ENCODE measurements at regions not wholly inside any gene's neighbourhood (a gene's known extent, or its start where the extent isn't known, plus 50 kb on each side); places are given as distances from the start of the nearest gene placed in this dataset.
A peak's percentile ranks its signal among the peaks of the same experiment; 100 is the strongest.
"Not testable (repeated sequence)": the region's sequence is repeated elsewhere in the genome, so short reads cannot be mapped to it uniquely, and the experiment has no call there.

DNA sequence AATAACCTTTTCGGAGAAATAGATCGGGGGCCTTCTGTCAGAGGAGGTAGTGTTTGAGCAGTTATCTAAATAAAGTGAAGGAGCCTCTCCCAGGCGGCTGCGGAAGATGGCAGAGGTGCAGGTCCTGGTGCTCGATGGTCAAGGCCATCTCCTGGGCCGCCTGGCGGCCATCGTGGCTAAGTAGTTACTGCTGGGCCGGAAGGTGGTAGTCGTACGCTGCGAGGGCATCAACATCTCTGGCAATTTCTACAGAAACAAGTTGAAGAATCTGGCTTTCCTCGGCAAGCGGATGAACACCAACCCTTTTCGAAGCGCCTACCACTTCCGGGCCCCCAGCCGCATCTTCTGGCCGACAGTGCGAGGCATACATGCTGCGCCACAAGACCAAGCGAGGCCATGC lies 186.1 kb downstream of the KTN1 start:
- no peak for DNase-seq (ENCODE audit: low read depth in 4 of 4, low spot score in 2 of 4)

DNA sequence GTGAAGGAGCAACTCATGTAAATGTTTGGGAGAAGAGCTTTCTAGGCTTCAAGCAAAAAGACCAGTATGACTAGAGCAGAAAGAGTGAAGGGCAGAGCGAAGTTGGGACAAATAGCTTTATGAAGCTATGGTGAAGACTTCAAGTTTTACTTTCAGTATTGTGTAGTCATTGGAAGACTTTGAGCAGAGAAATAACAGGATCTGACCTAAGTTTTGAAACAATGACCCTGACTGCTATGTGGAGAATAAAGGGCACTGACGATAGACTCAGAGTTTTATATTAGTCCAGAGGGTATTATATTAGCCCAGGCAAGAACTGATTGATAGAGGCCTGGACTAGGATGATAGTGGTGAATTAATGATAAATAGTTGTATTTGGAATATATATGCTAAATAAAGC lies 187.3 kb downstream of the KTN1 start:
- no peak for DNase-seq (ENCODE audit: low read depth in 4 of 4, low spot score in 2 of 4)

DNA sequence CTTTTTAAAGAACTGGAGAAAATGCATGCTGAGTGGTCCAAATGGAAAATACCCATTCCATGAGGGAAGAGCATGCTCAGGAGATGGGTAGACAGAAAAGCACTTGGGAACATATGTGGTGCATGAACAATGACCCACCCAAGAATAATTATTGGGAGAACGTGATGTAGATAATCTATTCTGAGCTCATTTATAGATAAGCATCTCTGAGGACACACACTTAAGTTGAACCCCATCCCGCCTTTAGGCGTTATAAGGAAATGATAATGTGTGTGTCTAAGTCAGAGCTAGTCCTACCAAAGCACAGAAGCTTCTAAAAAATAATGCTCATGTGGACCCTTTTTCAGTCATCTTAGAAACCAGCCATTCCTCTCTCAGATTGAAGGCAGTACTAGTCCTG lies 189.9 kb downstream of the KTN1 start:
- no peak for DNase-seq (ENCODE audit: low read depth in 4 of 4, low spot score in 2 of 4)

DNA sequence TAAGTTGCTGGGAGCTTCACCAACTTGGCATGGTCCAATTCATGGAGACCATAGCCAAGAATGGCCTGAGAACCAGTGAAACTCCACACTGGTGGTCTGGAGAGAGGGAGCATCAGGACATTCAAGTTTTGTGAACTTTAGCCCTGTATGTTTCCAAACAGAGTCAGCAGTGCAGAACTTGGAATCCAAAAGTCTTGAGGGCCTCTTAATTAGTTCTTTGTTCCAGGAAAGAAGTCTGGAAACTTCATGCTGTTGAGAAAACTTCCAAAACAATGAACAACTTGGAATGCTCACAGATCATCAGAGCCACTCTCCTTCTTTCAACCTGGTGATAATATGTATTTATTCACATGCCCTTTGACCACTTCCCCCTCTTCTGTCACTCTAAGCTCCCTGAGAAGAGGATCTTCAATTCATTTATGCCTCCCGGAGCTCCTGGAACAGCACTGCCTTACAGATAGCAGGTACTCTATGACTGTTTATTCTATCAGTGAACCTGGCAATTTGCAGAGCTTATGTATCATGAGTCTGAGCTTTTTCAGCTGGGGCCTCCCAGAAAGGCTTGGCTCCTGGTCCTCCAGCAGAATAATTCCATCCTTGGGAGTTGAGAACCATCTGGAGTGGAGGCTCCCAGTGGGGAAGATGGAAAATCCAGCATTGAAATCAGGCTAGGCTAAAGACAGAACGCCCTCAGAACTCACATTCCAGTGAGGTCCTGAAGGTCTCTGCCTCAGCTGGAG lies 191.4 kb downstream of the KTN1 start:
- no peak for DNase-seq (ENCODE audit: low read depth in 4 of 4, low spot score in 2 of 4)

DNA sequence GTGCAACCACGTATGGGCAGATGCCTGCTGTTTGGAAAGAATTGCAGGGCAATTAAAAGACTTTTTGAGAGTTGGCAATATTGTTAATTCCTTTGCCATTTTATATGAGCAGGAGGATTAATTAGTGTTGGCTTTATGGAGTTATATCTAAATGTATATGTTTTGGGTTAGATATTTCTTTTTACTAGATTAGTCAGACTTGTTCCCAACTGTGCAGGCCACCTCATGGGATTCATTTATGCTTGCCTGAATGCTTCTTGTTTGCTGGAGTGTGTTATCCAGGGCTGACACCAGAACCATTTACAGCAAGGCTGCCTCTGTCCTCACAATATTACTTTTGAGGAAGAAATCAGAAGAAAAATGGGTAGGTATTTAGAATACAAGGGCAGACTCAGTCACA lies 192.5 kb downstream of the KTN1 start:
- DNase-seq (ENCODE audit: low read depth in 4 of 4, low spot score in 2 of 4) = no peak

DNA sequence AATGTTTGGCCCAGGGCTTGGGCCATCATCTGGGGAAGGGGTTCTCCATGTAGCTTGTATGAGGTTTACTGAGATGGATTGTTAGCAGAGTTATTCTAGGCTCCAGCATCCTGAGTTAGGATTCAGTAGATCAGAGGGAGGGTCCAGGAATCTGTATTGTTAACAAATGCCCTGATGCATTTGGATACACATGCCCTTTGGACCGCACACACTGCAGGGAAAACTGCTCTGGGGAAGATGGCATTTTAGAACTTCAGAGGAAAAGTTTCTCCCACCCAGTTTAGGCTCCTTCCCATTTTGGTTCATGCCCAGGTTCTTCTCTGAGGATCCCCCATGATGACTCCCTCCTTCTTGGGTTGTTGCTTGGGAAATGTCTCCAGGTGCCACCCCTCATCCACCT lies 193.3 kb downstream of the KTN1 start:
- DNase-seq (ENCODE audit: low read depth in 4 of 4, low spot score in 2 of 4) = no peak

DNA sequence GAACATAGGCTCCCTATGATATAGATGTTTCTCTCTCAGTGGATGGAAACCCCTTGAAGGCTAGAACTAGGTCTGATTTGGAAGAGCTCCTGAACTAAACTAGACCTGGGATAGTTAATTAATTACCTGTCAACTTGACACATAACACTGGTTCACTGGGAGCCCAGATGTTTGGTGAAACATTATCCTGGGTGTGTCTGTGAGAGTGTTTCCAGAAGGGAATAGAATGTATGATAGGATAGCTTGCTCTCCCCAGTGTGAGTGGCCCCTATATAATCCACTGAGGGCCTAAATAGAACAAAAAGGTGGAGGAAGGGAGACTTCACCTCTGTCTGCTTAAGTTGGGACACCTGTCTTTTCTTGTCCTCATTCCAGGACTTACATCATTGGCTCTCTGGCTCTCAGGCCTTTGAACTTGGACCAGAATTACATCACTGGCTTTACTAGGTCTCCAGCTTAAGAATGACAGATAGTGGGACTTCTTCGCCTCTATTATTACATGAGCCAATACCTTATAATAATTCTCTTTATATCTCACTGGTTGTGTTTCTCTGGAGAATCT lies 194.1 kb downstream of the KTN1 start:
- no peak for DNase-seq (ENCODE audit: low read depth in 4 of 4, low spot score in 2 of 4)

DNA sequence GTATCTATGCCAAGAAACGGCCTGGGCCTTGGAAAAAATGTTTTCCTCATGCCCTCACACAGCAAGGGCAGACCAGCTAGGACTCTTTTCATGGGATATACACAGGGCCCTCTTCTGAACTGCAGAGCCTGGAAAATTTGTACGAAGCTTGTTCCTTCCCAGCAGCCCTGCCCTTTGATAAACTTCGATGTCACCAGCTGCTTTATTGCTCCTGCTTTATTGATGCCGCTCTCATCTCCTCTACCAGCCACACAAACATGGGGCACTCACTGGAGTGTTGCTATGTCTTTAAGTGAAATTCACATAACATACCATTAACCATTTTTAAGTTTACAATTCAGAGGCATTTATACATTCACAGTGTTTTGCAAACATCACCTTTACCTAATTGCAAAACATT lies 197.9 kb downstream of the KTN1 start:
- DNase-seq (ENCODE audit: low read depth in 4 of 4, low spot score in 2 of 4) = no peak

DNA sequence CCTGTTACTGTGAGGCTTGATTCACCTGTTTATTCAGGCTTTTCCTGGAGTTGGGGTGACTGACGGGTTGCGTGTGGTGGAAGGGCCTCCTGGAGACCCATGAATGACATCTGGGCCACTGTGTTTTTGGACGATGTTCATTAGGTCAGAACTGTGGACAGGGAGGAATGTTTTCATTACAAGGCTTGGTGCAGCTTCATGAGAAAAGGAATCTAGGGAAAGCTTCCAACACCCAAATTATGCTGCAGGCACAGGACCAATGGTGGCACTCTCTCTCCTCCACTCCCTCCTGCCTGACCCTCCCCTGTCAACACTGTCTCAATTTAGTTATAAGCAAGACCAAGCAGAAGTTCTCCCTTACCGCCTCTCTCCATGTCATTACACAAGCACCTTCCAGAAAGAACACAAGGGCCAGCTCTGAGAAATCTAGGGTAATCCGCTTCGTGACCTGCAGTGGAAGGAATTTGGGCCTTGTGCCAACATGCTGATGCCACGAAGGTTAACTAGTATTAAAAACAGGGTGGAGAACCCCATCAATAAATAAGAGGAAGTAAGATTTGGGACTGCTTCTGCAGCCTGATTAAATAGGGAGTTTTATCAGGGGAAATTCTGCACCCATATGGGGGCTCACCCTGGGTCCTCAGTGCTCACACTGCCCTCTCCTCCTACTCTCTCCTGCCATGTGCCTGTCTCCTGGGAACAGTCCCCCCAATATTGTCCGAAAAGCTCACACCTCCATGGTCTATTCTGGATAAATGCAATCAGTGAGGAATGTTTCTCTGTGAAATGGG lies 200.3 kb downstream of the KTN1 start:
- DNase-seq (ENCODE audit: low read depth in 4 of 4, low spot score in 2 of 4) = peak in 1 of 4 donors; percentile 25

DNA sequence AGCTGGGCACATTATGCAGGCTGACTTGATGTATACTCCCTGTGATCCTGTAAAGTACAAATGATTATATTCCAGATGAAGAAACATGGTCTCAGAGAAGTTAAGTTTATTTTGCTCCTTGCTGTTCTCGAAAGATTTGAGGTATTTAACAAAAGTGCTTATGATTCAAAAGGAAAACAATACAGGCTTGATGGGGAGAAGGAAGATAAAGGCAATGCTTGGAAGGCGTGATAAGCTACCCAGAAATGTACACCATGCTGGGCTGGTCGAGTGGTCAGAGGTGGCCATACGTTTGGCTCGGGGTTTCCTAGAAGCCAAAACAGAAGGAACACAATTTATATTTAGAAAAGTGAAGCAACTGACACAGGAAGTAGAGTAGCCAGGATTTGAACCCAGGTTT lies 201.0 kb downstream of the KTN1 start:
- DNase-seq (ENCODE audit: low read depth in 4 of 4, low spot score in 2 of 4) = no peak

DNA sequence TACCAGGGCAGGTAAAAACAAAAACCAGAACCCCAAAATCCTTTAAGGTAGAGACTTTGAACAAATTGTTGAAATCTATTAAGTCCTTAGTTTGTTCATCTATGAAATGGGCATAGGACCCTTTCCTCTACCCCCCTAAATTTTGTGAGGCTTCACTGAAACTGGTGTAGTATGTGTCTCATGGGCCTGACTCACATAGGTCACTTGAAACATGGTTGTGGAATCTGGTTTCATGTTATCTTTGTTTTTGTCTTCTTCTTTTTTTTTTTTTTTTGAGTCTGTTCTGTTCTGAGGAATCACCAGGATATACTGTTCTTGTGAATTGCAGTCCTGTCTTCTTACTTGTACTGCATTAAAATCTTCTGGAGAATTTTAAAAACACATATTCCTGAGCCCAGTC lies 202.2 kb downstream of the KTN1 start:
- no peak for DNase-seq (ENCODE audit: low read depth in 4 of 4, low spot score in 2 of 4)

DNA sequence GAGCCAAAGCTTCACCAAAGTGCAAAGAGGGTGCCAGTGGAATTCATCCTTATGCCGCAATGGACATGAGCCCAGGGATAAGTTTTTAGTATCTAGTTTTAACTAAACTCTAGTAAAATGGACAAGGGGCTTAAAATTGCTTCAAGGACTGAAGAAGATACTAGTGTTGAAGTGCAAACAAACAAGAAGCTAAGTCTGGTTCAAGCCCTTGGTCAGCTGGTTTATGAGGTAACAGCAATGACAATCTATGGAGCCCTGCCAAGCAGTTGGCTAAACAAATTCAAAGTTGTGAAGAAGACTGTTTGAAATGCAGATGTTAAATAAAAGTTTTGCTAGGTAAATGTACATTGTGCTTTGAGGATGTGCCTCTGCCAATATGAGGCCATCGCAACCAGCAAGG lies 209.4 kb downstream of the KTN1 start:
- DNase-seq (ENCODE audit: low read depth in 4 of 4, low spot score in 2 of 4) = no peak

DNA sequence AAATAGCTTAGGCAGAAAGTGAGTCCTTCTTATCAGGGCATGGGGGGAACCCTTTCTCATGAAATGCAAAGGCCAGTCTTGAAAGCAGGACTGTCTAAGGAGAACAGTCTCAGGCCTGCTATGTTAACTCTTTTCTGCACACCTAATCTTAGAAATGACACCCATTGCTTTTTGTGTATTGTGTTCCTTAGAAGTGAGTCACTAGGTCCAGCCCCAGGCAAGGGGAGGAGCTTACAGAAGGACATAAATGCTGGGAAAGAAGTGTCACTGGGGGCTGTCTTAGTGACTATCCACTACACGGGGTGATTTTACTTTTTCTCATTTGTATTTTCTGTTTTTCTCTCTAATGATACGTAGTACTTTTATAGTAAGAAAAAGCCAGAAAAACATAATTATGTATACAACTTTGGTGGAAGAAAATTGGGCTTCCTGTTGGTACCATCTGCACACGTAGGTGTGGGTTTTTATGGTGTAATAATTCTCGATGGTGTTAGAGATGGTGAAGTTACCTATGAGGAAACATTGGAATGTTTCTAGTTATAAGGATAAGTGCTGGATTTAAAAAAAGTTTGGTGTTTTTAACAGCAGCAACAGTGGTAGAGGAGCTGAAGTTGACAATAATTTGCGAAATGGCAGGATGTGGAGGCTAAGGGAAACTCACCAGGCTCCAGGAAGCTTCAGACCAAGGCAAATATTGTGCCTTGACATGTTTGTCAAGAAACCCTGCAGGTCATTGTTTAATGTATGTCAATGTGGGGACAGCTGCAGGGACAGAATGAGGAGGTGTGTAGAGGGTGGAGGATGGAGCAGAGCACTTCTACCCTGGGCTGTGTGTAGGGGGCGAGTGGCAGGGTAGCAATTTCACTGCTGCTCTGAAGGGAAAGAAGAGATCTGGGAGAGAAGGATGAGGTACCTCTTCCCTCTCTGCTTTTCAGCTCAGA lies 214.9 kb downstream of the KTN1 start:
- DNase-seq (ENCODE audit: low read depth in 4 of 4, low spot score in 2 of 4) = no peak

DNA sequence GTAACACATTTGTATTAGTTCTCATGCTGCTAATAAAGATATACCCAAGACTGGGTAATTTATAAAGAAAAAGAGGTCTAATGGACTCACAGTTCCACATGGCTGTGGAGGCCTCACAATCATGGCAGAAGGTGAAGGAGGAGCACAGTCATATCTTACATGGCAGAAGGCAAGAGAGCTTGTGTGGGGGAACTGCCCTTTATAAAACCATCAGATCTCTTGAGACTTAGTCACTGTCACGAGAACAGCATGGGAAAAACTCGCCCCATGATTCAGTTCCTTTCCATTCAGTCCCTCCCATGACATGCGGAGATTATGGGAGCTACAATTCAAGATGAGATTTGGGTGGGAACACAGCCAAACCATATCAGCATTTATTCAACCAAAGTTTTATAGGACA lies 216.5 kb downstream of the KTN1 start:
- not testable (repeated sequence) for DNase-seq (ENCODE audit: low read depth in 4 of 4, low spot score in 2 of 4)

DNA sequence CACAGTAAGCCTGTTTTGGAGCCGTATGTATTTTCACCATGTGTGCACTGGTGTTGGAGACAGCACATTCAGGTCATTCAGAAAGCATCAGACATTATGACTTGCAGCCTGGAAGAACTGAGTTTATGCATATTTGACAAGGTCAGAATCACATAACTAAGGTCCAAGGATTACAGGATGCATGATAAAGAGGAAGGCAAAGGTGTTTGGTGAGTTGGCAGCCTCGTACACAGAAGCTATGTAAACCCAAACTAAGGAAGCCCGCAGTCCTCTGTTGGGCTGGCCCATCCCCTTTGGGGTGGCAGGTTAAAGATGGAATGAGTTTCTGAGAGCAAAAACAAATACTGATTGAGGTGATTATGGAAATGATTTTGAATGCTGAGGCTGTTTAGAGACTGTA lies 218.4 kb downstream of the KTN1 start:
- no peak for DNase-seq (ENCODE audit: low read depth in 4 of 4, low spot score in 2 of 4)

DNA sequence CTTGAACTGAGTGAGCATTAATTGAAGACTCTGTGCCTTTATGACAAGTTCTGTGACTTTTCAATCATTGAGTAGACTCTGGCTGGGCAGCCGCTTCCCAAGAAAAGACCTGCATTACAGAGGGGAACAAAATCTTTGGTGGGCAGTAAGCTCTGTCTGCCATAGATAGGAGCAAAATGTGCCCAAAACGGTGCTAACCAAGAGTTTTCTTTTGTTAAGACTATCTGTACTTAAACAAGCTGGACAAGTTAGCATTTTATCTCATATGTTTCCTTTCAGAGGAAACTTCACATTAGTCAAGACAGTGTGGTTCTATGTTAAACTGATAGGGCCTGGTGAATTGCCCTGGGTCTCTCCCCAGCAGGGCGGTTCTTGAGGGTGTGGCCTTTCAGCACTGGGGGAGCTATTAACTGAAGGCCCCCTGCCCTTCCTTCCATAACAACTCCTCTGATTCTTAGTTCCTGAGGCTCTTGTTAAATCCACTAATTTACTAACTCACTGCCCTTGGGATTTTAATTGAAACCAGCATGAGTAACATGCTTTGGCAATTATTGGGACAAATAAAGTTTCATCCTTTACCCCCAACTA lies 219.6 kb downstream of the KTN1 start:
- no peak for DNase-seq (ENCODE audit: low read depth in 4 of 4, low spot score in 2 of 4)

DNA sequence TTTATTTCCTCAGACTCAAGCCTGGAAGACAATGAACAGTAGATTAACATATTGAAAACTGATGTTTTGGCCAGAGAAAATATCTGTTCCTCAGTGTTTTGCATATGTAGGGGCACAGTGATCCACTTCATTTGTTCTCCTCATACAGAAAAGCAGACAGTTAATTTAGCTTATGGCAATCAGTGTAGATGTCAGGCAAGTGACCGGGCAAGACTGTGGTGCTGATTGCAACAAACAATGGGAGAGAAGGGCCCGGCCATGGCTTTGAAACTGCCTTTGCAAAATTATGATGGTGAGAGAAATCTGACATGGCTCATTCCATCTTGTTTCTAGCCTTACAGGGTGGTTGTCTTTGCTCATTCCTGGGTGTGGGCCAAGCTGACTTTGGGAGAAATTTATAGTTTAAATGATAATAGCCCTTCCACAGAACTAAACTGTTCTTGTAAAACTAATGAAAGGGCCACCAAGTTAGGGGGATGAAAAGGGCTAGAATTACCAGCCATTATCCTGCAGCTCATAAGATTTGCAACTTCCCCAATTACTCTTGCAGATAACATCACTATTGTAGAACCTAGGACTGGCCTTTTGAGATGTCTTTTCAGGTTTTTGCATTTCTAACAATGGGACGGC lies 220.3 kb downstream of the KTN1 start:
- no peak for DNase-seq (ENCODE audit: low read depth in 4 of 4, low spot score in 2 of 4)

DNA sequence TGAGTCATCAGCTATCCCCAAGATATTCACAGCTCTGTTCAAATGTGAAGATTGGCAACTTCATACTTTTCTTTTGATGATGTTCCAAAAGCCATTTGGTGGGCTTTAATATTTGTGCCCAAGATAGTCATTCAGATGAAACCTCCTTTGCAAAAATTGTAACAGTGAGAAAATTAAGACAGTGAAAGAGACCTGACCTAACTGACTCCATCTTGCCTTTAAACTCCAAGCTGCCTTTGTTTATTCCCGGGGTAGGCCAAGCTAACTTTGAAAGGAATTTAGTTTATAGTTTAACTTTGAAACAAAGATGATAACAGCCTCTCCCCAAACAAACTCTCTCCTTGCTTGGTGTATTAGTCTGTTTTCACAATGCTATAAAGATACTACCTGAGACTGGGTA lies 221.1 kb downstream of the KTN1 start:
- no peak for DNase-seq (ENCODE audit: low read depth in 4 of 4, low spot score in 2 of 4)

DNA sequence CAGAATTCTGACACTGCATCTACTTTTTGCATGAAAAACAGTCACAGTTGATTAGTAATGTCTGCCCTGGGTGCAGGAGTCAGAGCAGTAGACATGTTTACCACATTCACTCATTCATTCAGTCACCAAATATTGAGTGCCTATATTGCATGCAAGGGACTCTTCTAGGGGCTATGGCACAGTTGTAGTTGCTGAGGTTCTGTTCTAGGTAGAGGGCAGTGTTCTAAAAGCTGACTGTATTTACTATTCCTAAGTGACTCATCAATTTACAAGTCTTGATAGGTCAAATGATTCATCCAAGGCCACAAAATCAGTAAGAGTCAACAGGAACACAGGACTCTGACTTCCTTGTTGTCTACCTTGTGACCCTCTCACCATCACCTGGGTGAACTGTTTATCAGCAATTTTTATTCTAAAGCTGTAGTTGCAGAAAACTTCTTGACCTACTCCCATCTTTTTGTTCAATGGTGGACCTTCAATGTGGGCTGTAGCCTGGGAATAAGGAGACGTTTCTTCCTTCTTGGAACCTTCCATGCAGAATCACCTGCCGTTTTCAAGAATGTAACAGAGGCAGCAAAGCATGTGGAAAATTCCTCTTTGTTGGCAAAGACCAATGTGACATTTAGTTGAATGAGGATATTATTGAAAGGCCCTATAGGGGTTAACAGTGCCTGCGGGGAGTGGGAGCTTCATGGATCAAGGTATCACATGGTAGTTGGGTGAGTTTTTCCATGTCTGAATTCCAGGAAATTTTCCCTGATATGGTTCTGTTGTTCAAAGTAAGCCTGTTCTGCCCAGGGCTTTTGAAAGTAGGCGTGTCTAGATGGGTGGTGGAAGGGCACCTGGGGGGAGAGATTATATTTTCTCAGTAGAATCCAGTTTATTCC lies 223.2 kb downstream of the KTN1 start:
- DNase-seq (ENCODE audit: low read depth in 4 of 4, low spot score in 2 of 4) = no peak

All from left renal cortex interstitium (tissue), 4 donors.